ENCODE measurements at regions not wholly inside any gene's neighbourhood (a gene's known extent, or its start where the extent isn't known, plus 50 kb on each side); places are given as distances from the start of the nearest gene placed in this dataset.

GRCh38 chr14:41960281-41960680 lies 353.6 kb downstream of the LRFN5 start:
- Histone ChIP-seq H3K36me3 (replicated peaks; ENCODE audit: control insufficient read depth, insufficient read depth, low read length) (no peaks in the 10 kb centered on the region), H3K4me3 (ENCODE audit: insufficient read depth, low read depth, low read length) (no peak overlapping the region), H3K27me3 (ENCODE audit: control insufficient read depth, insufficient read depth, low read length) (no peaks in the 10 kb centered on the region)
- DNase-seq = no peak

GRCh38 chr14:41957459-41957858 lies 350.8 kb downstream of the LRFN5 start:
- no peak for DNase-seq
- Histone ChIP-seq H3K36me3 (replicated peaks; ENCODE audit: control insufficient read depth, insufficient read depth, low read length) (no peaks in the 10 kb centered on the region), H3K27me3 (ENCODE audit: control insufficient read depth, insufficient read depth, low read length) (no peaks in the 10 kb centered on the region), H3K4me3 (ENCODE audit: insufficient read depth, low read depth, low read length) (no peak overlapping the region)

Measured in H7 (cell line).